ENCODE measurements at regions not wholly inside any gene's neighbourhood (a gene's known extent, or its start where the extent isn't known, plus 50 kb on each side); places are given as distances from the start of the nearest gene placed in this dataset.

DNA sequence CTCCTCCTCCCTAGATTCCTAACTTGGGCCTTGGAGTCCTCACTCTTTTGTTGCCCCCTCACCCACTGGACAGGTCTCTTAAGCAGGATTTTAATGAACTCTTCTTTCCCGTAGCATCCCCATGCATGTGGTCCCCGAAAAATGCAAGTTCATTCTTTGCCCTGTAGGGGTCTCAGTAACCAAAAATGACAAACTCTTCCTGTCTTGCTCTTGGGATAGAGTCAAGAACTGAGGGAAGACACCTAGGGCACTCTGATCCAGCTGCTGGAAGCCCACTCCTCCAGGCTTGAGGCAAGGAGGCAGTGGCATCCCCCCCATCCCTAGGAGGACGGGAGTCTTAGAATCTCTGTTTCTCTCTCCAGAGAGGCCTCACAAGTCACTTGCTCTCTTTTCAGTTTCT lies 987.0 kb downstream of the DIAPH3 start:
- Histone ChIP-seq H3K27ac (ENCODE audit: extremely low read length, insufficient read depth, low read length) (no peak overlapping the region), H3K27me3 (ENCODE audit: control insufficient read depth in 1 of 2, insufficient read depth in 2 of 2, low read length in 2 of 2) (no peaks in the 10 kb centered on the region), H3K9ac (ENCODE audit: insufficient read depth, low read depth, low read length) (no peak overlapping the region), H3K9me3 (ENCODE audit: low read length) (no peaks in the 10 kb centered on the region), H3K79me2 (ENCODE audit: insufficient read depth, low read length) (no peaks in the 10 kb centered on the region), H4K20me1 (ENCODE audit: insufficient read depth, low read length) (no peaks in the 10 kb centered on the region), H3K4me2 (ENCODE audit: low read depth, low read length) (no peak overlapping the region), H3K4me3 (replicated peaks in 1 of 3; ENCODE audit: insufficient read depth in 1 of 3, low read depth in 2 of 3, low read length in 3 of 3) (no peak overlapping the region), H3K4me1 (ENCODE audit: insufficient read depth, low read length) (no peaks in the 10 kb centered on the region), H2AFZ (ENCODE audit: low read length) (no peak overlapping the region), H3K36me3 (replicated peaks in 1 of 2; ENCODE audit: control insufficient read depth in 1 of 2, insufficient read depth in 2 of 2, low read length in 2 of 2) (no peaks in the 10 kb centered on the region)
- DNase-seq (ENCODE audit: low spot score) (peak; percentile 9), ATAC-seq (peak; percentile 80), FAIRE-seq (no peak)
- in situ Hi-C loops (cut with HindIII; ENCODE audit: extremely low pct_ligation_motif_present, low pct_unique_long_range_greater_than_20kb) = no loop called here
- no TSS peak for BruUV-seq (replicated peaks)
- 2% methylated on average over 3 of the region's 3 CpGs for WGBS (ENCODE audit: low lambda C conversion rate)
- POLR2A ChIA-PET = no interaction called here
- intact Hi-C loops (cut with micrococcal nuclease; ENCODE audit: unreplicated experiment) = no loop called here
- TF ChIP-seq, protein P1, sequence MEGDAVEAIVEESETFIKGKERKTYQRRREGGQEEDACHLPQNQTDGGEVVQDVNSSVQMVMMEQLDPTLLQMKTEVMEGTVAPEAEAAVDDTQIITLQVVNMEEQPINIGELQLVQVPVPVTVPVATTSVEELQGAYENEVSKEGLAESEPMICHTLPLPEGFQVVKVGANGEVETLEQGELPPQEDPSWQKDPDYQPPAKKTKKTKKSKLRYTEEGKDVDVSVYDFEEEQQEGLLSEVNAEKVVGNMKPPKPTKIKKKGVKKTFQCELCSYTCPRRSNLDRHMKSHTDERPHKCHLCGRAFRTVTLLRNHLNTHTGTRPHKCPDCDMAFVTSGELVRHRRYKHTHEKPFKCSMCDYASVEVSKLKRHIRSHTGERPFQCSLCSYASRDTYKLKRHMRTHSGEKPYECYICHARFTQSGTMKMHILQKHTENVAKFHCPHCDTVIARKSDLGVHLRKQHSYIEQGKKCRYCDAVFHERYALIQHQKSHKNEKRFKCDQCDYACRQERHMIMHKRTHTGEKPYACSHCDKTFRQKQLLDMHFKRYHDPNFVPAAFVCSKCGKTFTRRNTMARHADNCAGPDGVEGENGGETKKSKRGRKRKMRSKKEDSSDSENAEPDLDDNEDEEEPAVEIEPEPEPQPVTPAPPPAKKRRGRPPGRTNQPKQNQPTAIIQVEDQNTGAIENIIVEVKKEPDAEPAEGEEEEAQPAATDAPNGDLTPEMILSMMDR (CRISPR knock-in tag; IDR thresholded peaks at IDR 0.05) = peak; percentile 26; the same call in 1 of the 2 replicates
- no peak for TF ChIP-seq SALL1 (CRISPR knock-in tag; IDR thresholded peaks at IDR 0.05)
- TF ChIP-seq CCAR2 (optimal IDR thresholded peaks at IDR 0.05; ENCODE audit: low read depth, low read length) = no peak
- TF ChIP-seq, protein P2, sequence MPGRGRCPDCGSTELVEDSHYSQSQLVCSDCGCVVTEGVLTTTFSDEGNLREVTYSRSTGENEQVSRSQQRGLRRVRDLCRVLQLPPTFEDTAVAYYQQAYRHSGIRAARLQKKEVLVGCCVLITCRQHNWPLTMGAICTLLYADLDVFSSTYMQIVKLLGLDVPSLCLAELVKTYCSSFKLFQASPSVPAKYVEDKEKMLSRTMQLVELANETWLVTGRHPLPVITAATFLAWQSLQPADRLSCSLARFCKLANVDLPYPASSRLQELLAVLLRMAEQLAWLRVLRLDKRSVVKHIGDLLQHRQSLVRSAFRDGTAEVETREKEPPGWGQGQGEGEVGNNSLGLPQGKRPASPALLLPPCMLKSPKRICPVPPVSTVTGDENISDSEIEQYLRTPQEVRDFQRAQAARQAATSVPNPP (CRISPR knock-in tag; IDR thresholded peaks at IDR 0.05) = no peak
- TF ChIP-seq ZSCAN21 (CRISPR knock-in tag; IDR thresholded peaks at IDR 0.05; ENCODE audit: borderline replicate concordance) = no peak
- TF ChIP-seq SMAD9 (CRISPR knock-in tag; IDR thresholded peaks at IDR 0.05) = no peak
- CTCF ChIA-PET (ENCODE audit: low intra/inter-chr PET ratio, low total read pairs) = no interaction called here

DNA sequence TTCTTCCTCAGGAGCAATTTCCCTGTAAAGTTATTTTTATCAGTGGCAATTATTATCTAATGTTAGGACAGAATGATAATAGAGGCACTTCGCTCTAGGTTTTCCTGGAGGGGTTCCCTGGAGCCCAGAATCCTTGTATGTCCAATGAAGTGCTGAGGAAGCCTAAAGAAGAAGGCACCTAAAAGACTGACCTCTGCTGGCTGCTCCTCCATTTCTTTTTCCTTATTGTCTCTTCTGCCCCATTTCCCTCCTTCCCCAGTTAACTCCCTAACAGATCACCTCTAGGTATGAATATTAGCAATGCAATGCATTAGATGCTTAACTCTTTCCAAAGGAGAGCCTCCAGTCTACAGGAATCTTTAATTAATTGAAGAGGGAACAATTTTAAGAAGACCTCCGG lies 985.4 kb downstream of the DIAPH3 start:
- Histone ChIP-seq H3K4me2 (ENCODE audit: low read depth, low read length) (no peak overlapping the region), H3K27me3 (ENCODE audit: control insufficient read depth in 1 of 2, insufficient read depth in 2 of 2, low read length in 2 of 2) (no peaks in the 10 kb centered on the region), H3K9me3 (ENCODE audit: low read length) (no peaks in the 10 kb centered on the region), H3K36me3 (replicated peaks in 1 of 2; ENCODE audit: control insufficient read depth in 1 of 2, insufficient read depth in 2 of 2, low read length in 2 of 2) (no peaks in the 10 kb centered on the region), H3K9ac (ENCODE audit: insufficient read depth, low read depth, low read length) (no peak overlapping the region), H3K79me2 (ENCODE audit: insufficient read depth, low read length) (no peaks in the 10 kb centered on the region), H3K27ac (ENCODE audit: extremely low read length, insufficient read depth, low read length) (no peak overlapping the region), H3K4me3 (replicated peaks in 1 of 3; ENCODE audit: insufficient read depth in 1 of 3, low read depth in 2 of 3, low read length in 3 of 3) (no peak overlapping the region), H4K20me1 (ENCODE audit: insufficient read depth, low read length) (no peaks in the 10 kb centered on the region), H3K4me1 (ENCODE audit: insufficient read depth, low read length) (no peaks in the 10 kb centered on the region), H2AFZ (ENCODE audit: low read length) (no peak overlapping the region)
- in situ Hi-C loops (cut with HindIII; ENCODE audit: extremely low pct_ligation_motif_present, low pct_unique_long_range_greater_than_20kb) = no loop called here
- WGBS (ENCODE audit: low lambda C conversion rate) = 0% methylated on average over 2 of the region's 2 CpGs
- intact Hi-C loops (cut with micrococcal nuclease; ENCODE audit: unreplicated experiment) = loop anchor here (1.0 kb wide), 1 partner anchor 1553 kb away; no protein-coding TSS in a partner anchor
- POLR2A ChIA-PET = no interaction called here
- CTCF ChIA-PET (ENCODE audit: low intra/inter-chr PET ratio, low total read pairs) = no interaction called here
- ATAC-seq (no peak), FAIRE-seq (no peak), DNase-seq (ENCODE audit: low spot score) (no peak)
- no TSS peak for BruUV-seq (replicated peaks)
- TF ChIP-seq, protein P1 (CRISPR knock-in tag; IDR thresholded peaks at IDR 0.05) = 0 out of 2 replicates have a peak, but pooled peaks have one; percentile 11
- no peak for TF ChIP-seq ZNF709 (CRISPR knock-in tag; IDR thresholded peaks at IDR 0.05)
- TF ChIP-seq TCF7L2 (IDR thresholded peaks at IDR 0.05; ENCODE audit: low read depth, low read length) = no peak
- TF ChIP-seq, protein P3, sequence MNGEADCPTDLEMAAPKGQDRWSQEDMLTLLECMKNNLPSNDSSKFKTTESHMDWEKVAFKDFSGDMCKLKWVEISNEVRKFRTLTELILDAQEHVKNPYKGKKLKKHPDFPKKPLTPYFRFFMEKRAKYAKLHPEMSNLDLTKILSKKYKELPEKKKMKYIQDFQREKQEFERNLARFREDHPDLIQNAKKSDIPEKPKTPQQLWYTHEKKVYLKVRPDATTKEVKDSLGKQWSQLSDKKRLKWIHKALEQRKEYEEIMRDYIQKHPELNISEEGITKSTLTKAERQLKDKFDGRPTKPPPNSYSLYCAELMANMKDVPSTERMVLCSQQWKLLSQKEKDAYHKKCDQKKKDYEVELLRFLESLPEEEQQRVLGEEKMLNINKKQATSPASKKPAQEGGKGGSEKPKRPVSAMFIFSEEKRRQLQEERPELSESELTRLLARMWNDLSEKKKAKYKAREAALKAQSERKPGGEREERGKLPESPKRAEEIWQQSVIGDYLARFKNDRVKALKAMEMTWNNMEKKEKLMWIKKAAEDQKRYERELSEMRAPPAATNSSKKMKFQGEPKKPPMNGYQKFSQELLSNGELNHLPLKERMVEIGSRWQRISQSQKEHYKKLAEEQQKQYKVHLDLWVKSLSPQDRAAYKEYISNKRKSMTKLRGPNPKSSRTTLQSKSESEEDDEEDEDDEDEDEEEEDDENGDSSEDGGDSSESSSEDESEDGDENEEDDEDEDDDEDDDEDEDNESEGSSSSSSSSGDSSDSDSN (CRISPR knock-in tag; IDR thresholded peaks at IDR 0.05) = no peak

Measured in HepG2 (cell line).